IgD-negative memory B cell (primary cell): ENCODE measurements at regions not wholly inside any gene's neighbourhood (a gene's known extent, or its start where the extent isn't known, plus 50 kb on each side); places are given as distances from the start of the nearest gene placed in this dataset.
"Not testable (repeated sequence)": the region's sequence is repeated elsewhere in the genome, so short reads cannot be mapped to it uniquely, and the experiment has no call there.

ENCODE experiments used
- H3K27ac Mint-ChIP-seq, 3 donors: one replicate each; pipeline ENCODE4 v1.8.0; 2020 to 2022; ENCODE audit warnings: mild to moderate bottlenecking in 3 of 3, mixed read lengths in 3 of 3, moderate library complexity in 1 of 3
- H3K27me3 Mint-ChIP-seq: one replicate; pipeline ENCODE4 v1.8.0; 2021; ENCODE audit warnings: mixed read lengths
- H3K36me3 Mint-ChIP-seq: one replicate; pipeline ENCODE4 v1.8.0; 2020; ENCODE audit warnings: mild to moderate bottlenecking, mixed read lengths
- H3K4me1 Mint-ChIP-seq, 3 donors: one replicate each; pipeline ENCODE4 v1.8.0; 2020 to 2022; ENCODE audit warnings: mixed read lengths in 3 of 3, mild to moderate bottlenecking in 1 of 3
- H3K4me3 Mint-ChIP-seq, 4 donors: one replicate each; pipeline ENCODE4 v1.8.0; 2020 to 2022; ENCODE audit warnings: mild to moderate bottlenecking in 4 of 4, mixed read lengths in 4 of 4, moderate library complexity in 3 of 4
- H3K9me3 Mint-ChIP-seq, 3 donors: one replicate each; pipeline ENCODE4 v1.8.0; 2020 to 2021; ENCODE audit warnings: mixed read lengths in 3 of 3, mild to moderate bottlenecking in 1 of 3

- H3K4me1 Mint-ChIP-seq, result peaks cover 4 to 7% (median 5%) of the 10 kb centered on the region in 3 donors
- no peaks in the 10 kb centered on the region for H3K36me3 Mint-ChIP-seq
- no peak overlapping the region for H3K27ac Mint-ChIP-seq
- peak overlapping the region in 2 of 4 donors; percentile 38 to 83 for H3K4me3 Mint-ChIP-seq
- peaks cover 0 to 2% (median 0%) of the 10 kb centered on the region in 3 donors for H3K9me3 Mint-ChIP-seq
- peaks cover 21% of the 10 kb centered on the region for H3K27me3 Mint-ChIP-seq
These were observed 178.4 kb downstream of the PSMG1 start for GRCh38 chr21:39004634-39005501.

GRCh38 chr21:39003982-39004633, 179.1 kb downstream of the PSMG1 start:
- no peak overlapping the region for H3K4me3 Mint-ChIP-seq
- H3K9me3 Mint-ChIP-seq, result peaks cover 0 to 2% (median 0%) of the 10 kb centered on the region in 3 donors
- H3K27me3 Mint-ChIP-seq, result peaks cover 22% of the 10 kb centered on the region
- no peak overlapping the region for H3K27ac Mint-ChIP-seq
- peaks cover 4 to 7% (median 5%) of the 10 kb centered on the region in 3 donors for H3K4me1 Mint-ChIP-seq
- H3K36me3 Mint-ChIP-seq, result no peaks in the 10 kb centered on the region

GRCh38 chr21:39001341-39001740, 181.9 kb downstream of the PSMG1 start:
- Mint-ChIP-seq H3K4me3 (peak overlapping the region in 2 of 4 donors; percentile 68 to 74), H3K27me3 (peaks cover 31% of the 10 kb centered on the region), H3K27ac (no peak overlapping the region), H3K36me3 (no peaks in the 10 kb centered on the region), H3K9me3 (peaks cover 0 to 2% (median 0%) of the 10 kb centered on the region in 3 donors), H3K4me1 (peaks cover 0 to 3% (median 2%) of the 10 kb centered on the region in 3 donors)

GRCh38 chr21:39000496-39000895, 182.8 kb downstream of the PSMG1 start:
- Mint-ChIP-seq H3K4me1 (peaks cover 0 to 2% (median 1%) of the 10 kb centered on the region in 3 donors), H3K36me3 (no peaks in the 10 kb centered on the region), H3K4me3 (no peak overlapping the region), H3K27ac (no peak overlapping the region), H3K9me3 (no peaks in the 10 kb centered on the region), H3K27me3 (peaks cover 37% of the 10 kb centered on the region)

GRCh38 chr21:38999161-38999560, 184.1 kb downstream of the PSMG1 start:
- H3K27me3 Mint-ChIP-seq, result peaks cover 40% of the 10 kb centered on the region
- no peaks in the 10 kb centered on the region for H3K4me1 Mint-ChIP-seq
- no peaks in the 10 kb centered on the region for H3K9me3 Mint-ChIP-seq
- no peak overlapping the region for H3K27ac Mint-ChIP-seq
- no peaks in the 10 kb centered on the region for H3K36me3 Mint-ChIP-seq
- H3K4me3 Mint-ChIP-seq, result no peak overlapping the region

- peaks cover 41% of the 10 kb centered on the region for H3K27me3 Mint-ChIP-seq
- H3K9me3 Mint-ChIP-seq, H3K36me3 Mint-ChIP-seq, H3K27ac Mint-ChIP-seq, H3K4me3 Mint-ChIP-seq, H3K4me1 Mint-ChIP-seq: not testable (repeated sequence)
These were observed 185.0 kb downstream of the PSMG1 start for GRCh38 chr21:38998281-38998680.

GRCh38 chr21:38997843-38998175, 185.4 kb downstream of the PSMG1 start:
- H3K4me1 Mint-ChIP-seq, H3K27ac Mint-ChIP-seq, H3K36me3 Mint-ChIP-seq, H3K9me3 Mint-ChIP-seq, H3K4me3 Mint-ChIP-seq: not testable (repeated sequence)
- peaks cover 41% of the 10 kb centered on the region for H3K27me3 Mint-ChIP-seq

GRCh38 chr21:38997051-38997842, 186.0 kb downstream of the PSMG1 start:
- no peaks in the 10 kb centered on the region for H3K9me3 Mint-ChIP-seq
- no peaks in the 10 kb centered on the region for H3K36me3 Mint-ChIP-seq
- H3K27ac Mint-ChIP-seq, result peak overlapping the region in 1 of 3 donors; percentile 41
- no peak overlapping the region for H3K4me3 Mint-ChIP-seq
- no peaks in the 10 kb centered on the region for H3K4me1 Mint-ChIP-seq
- peaks cover 41% of the 10 kb centered on the region for H3K27me3 Mint-ChIP-seq

GRCh38 chr21:38996355-38996754, 186.9 kb downstream of the PSMG1 start:
- Mint-ChIP-seq H3K4me1 (no peaks in the 10 kb centered on the region), H3K27ac (peak overlapping the region in 1 of 3 donors; percentile 69), H3K9me3 (no peaks in the 10 kb centered on the region), H3K4me3 (no peak overlapping the region), H3K36me3 (no peaks in the 10 kb centered on the region), H3K27me3 (peaks cover 41% of the 10 kb centered on the region)

- Mint-ChIP-seq H3K4me3 (no peak overlapping the region), H3K9me3 (no peaks in the 10 kb centered on the region), H3K4me1 (no peaks in the 10 kb centered on the region), H3K36me3 (no peaks in the 10 kb centered on the region), H3K27ac (peak overlapping the region in 1 of 3 donors; percentile 69), H3K27me3 (peaks cover 38% of the 10 kb centered on the region)
These were observed 187.5 kb downstream of the PSMG1 start for GRCh38 chr21:38995731-38996130.

GRCh38 chr21:38995071-38995669, 188.1 kb downstream of the PSMG1 start:
- H3K9me3 Mint-ChIP-seq, result no peaks in the 10 kb centered on the region
- H3K4me1 Mint-ChIP-seq, result no peaks in the 10 kb centered on the region
- no peak overlapping the region for H3K27ac Mint-ChIP-seq
- H3K36me3 Mint-ChIP-seq, result no peaks in the 10 kb centered on the region
- peaks cover 38% of the 10 kb centered on the region for H3K27me3 Mint-ChIP-seq
- no peak overlapping the region for H3K4me3 Mint-ChIP-seq

- Mint-ChIP-seq H3K9me3 (no peaks in the 10 kb centered on the region), H3K4me3 (no peak overlapping the region), H3K27ac (no peak overlapping the region), H3K27me3 (peaks cover 37% of the 10 kb centered on the region), H3K36me3 (no peaks in the 10 kb centered on the region), H3K4me1 (peaks cover 0 to 2% (median 0%) of the 10 kb centered on the region in 3 donors)
These were observed 188.3 kb downstream of the ETS2 start for GRCh38 chr21:38994042-38994441.

- Mint-ChIP-seq H3K4me1 (peaks cover 0 to 2% (median 0%) of the 10 kb centered on the region in 3 donors), H3K27me3 (peaks cover 42% of the 10 kb centered on the region), H3K9me3 (no peaks in the 10 kb centered on the region), H3K4me3 (no peak overlapping the region), H3K27ac (no peak overlapping the region), H3K36me3 (no peaks in the 10 kb centered on the region)
These were observed 187.8 kb downstream of the ETS2 start for GRCh38 chr21:38993561-38993960.

- Mint-ChIP-seq H3K36me3 (no peaks in the 10 kb centered on the region), H3K27me3 (peaks cover 44% of the 10 kb centered on the region), H3K9me3 (no peaks in the 10 kb centered on the region), H3K27ac (no peak overlapping the region), H3K4me3 (no peak overlapping the region), H3K4me1 (peaks cover 0 to 2% (median 0%) of the 10 kb centered on the region in 3 donors)
These were observed 187.0 kb downstream of the ETS2 start for GRCh38 chr21:38992737-38993136.

- Mint-ChIP-seq H3K4me3 (no peak overlapping the region), H3K27me3 (peaks cover 41% of the 10 kb centered on the region), H3K4me1 (peaks cover 0 to 5% (median 2%) of the 10 kb centered on the region in 3 donors), H3K36me3 (no peaks in the 10 kb centered on the region), H3K27ac (no peak overlapping the region), H3K9me3 (no peaks in the 10 kb centered on the region)
These were observed 184.7 kb downstream of the ETS2 start for GRCh38 chr21:38990424-38990794.
